Prostate gland (tissue), 2 donors: ENCODE measurements at regions not wholly inside any gene's neighbourhood (a gene's known extent, or its start where the extent isn't known, plus 50 kb on each side); places are given as distances from the start of the nearest gene placed in this dataset.

ENCODE experiments used
- DNase-seq: peaks from one replicate; pipeline ENCODE4 v3.0.0-alpha.2; 2019; ENCODE audit warnings: low spot score
- H3K27ac ChIP-seq, 2 donors: fragments of 200-600 bp; sonication (generic); 2 replicates each; pipeline ENCODE4 v1.5.1; 2017 to 2019
- H3K27me3 ChIP-seq: fragments of 200-600 bp; sonication (generic); replicated peaks from 2 replicates; pipeline ENCODE4 v1.5.1; 2019; ENCODE audit not compliant: insufficient read depth
- H3K36me3 ChIP-seq, 2 donors: fragments of 200-600 bp; sonication (generic); 1 replicate in 1 of 2; 2 replicates in 1 of 2; pipeline versions ENCODE4 v1.5.1 to v1.8.1; 2017 to 2019
- H3K4me1 ChIP-seq: fragments of 200-600 bp; sonication (generic); replicated peaks from 2 replicates; pipeline ENCODE4 v1.5.1; 2019
- H3K4me3 ChIP-seq, 2 donors: fragments of 200-600 bp; sonication (generic); 2 replicates each; pipeline ENCODE4 v1.5.1; 2017 to 2019
- H3K9me3 ChIP-seq: fragments of 200-600 bp; sonication (generic); 2 replicates; pipeline ENCODE4 v1.5.1; 2017
- POLR2A ChIP-seq: fragments of 450-650 bp; IDR thresholded peaks from one replicate; pipeline ENCODE4 v1.6.1; 2016; ENCODE audit warnings: antibody characterized with exemption, mild to moderate bottlenecking
- POLR2AphosphoS5 ChIP-seq: sonication (generic); formaldehyde crosslinking; IDR thresholded peaks from one replicate; pipeline ENCODE4 v1.6.1; 2017; ENCODE audit warnings: antibody characterized with exemption
- WGBS: methylation state at CpG from one replicate; pipeline ENCODE4 v1.1.5; 2018; 5-methylcytosine and 5-hydroxymethylcytosine counted together
- intact Hi-C: fragments of 100-400 bp; cut with DNase I; formaldehyde crosslinking; loops from one replicate; pipeline ENCODE4 v1.14.2; 2022
- TF ChIP-seq, protein P1 (sequence below), 4 experiments: fragments of 200-600 bp in 2 of 4; fragments of 450-650 bp in 2 of 4; sonication (generic) in 2 of 4; IDR thresholded peaks; 1 replicate in 3 of 4; 2 replicates in 1 of 4; pipeline ENCODE4 v1.5.1; 2016 to 2019; ENCODE audit warnings: antibody characterized with exemption in 4 of 4, mild to moderate bottlenecking in 2 of 4, moderate library complexity in 2 of 4

DNA sequence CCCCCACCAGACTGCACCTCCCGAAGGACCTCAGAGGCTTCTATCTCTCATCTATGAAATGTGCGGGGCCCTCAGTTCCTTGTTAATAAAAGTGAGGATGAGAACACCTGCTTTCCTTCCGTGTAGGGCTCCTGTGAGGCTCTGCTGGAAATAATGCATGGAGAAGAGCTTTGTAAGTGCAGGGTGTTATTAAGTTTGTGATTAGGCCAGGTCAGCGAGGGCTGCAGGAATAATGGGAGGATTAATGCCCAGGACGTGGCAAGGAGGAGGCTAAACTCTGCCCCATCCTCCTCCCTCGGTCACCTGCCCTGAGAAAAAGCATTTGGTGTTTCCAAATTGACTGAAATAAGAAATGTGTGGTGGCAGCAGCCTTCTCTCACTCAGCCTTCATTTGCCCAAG, 83.5 kb upstream of the HSPA9 start:
- H3K36me3 ChIP-seq: no peaks in the 10 kb centered on the region
- no peaks in the 10 kb centered on the region for H3K4me1 ChIP-seq
- no peak for DNase-seq
- WGBS: 87% methylated on average over 6 of the region's 6 CpGs
- no peak overlapping the region for H3K4me3 ChIP-seq
- TF ChIP-seq POLR2A (no peak), POLR2AphosphoS5 (no peak)
- TF ChIP-seq, protein P1, sequence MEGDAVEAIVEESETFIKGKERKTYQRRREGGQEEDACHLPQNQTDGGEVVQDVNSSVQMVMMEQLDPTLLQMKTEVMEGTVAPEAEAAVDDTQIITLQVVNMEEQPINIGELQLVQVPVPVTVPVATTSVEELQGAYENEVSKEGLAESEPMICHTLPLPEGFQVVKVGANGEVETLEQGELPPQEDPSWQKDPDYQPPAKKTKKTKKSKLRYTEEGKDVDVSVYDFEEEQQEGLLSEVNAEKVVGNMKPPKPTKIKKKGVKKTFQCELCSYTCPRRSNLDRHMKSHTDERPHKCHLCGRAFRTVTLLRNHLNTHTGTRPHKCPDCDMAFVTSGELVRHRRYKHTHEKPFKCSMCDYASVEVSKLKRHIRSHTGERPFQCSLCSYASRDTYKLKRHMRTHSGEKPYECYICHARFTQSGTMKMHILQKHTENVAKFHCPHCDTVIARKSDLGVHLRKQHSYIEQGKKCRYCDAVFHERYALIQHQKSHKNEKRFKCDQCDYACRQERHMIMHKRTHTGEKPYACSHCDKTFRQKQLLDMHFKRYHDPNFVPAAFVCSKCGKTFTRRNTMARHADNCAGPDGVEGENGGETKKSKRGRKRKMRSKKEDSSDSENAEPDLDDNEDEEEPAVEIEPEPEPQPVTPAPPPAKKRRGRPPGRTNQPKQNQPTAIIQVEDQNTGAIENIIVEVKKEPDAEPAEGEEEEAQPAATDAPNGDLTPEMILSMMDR (IDR thresholded peaks at IDR 0.05): no peak
- no peak overlapping the region for H3K27ac ChIP-seq
- intact Hi-C loops: no loop called here
- H3K27me3 ChIP-seq: no peaks in the 10 kb centered on the region
- H3K9me3 ChIP-seq: no peaks in the 10 kb centered on the region

DNA sequence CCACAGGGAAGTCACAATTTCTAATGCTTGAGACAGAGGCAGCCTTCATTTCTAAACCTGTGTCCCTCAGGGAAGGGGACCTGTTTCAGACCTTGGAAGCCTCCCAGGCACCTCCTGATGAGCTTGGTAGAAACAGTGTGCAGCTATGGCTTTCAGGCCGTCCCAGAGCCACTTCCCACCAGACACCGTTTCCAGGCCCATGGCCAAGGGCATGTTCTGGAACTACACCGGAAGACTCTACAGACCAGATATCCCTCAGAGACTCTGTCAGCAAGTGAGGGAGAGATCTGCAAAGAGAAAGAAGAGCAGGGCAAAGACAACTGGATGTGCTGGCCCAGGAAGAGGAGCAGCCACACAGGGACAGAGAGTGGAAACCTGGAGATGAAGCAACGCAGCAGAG, 82.2 kb upstream of the HSPA9 start:
- intact Hi-C loops: no loop called here
- no peak for TF ChIP-seq POLR2AphosphoS5
- no peak for TF ChIP-seq POLR2A
- TF ChIP-seq, protein P1 (IDR thresholded peaks at IDR 0.05): no peak
- H3K36me3 ChIP-seq: no peaks in the 10 kb centered on the region
- H3K4me3 ChIP-seq: no peak overlapping the region
- no peak for DNase-seq
- no peaks in the 10 kb centered on the region for H3K27me3 ChIP-seq
- H3K4me1 ChIP-seq: no peaks in the 10 kb centered on the region
- 85% methylated on average over 4 of the region's 4 CpGs for WGBS
- H3K9me3 ChIP-seq: no peaks in the 10 kb centered on the region
- H3K27ac ChIP-seq: no peak overlapping the region

DNA sequence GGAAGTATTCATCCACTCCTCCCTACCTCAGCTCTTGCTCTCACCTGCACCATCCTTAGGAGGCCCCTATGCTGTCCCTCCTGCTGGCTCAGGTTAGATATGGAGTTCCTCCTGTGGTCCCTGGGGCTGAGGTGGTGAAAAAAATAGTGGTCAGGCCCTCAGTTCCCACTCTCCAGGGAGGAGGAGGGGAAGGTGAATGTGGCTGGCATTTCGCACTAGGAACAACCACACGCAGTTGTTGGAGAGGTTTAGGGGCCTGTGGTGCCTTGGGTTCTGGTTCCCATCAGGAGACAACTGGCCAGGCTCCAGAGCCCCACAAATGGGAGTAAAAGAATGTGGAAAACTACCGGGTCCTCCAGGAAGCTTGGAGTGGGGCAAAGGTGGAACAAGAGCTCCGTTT, 81.7 kb upstream of the HSPA9 start:
- intact Hi-C loops: no loop called here
- WGBS: 91% methylated on average over 4 of the region's 4 CpGs
- no peaks in the 10 kb centered on the region for H3K9me3 ChIP-seq
- TF ChIP-seq POLR2AphosphoS5: no peak
- TF ChIP-seq POLR2A: no peak
- TF ChIP-seq, protein P1 (IDR thresholded peaks at IDR 0.05): no peak
- no peaks in the 10 kb centered on the region for H3K4me1 ChIP-seq
- no peak overlapping the region for H3K4me3 ChIP-seq
- DNase-seq: no peak
- no peaks in the 10 kb centered on the region for H3K27me3 ChIP-seq
- H3K27ac ChIP-seq: no peak overlapping the region
- H3K36me3 ChIP-seq: no peaks in the 10 kb centered on the region

DNA sequence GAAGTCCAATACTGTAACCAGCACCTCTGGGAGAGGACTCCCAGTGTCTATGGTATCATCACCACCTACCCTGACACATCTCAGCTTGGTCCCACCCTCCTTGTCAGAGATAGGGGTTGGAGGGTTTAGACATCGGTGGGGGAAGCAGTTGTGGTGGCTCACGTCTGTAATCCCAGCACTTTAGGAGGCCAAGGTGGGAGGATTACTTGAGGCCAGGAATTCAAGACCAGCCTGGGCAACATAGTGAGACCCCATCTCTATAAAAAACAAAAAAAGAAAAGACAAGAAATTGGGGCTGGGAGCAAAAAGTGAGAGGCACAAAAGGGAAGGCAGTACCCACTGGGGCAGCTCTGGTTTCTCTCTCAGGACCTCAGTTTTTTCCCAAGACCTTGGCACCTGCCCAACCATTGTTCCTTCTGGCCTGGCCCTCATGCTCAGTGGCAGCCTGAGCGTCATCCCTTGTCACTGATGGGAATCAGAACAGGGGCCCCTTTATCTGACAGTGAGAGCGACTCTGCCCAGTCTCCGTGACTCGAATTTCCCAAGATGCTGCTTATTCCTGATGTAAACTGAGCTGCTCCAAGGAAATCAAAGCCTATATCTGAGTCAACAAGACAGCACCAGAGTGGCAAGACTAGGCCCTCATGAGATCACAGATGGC, 80.5 kb upstream of the HSPA9 start:
- Histone ChIP-seq H3K4me3 (no peak overlapping the region), H3K4me1 (no peaks in the 10 kb centered on the region), H3K27me3 (no peaks in the 10 kb centered on the region), H3K36me3 (no peaks in the 10 kb centered on the region), H3K9me3 (no peaks in the 10 kb centered on the region), H3K27ac (no peak overlapping the region)
- intact Hi-C loops: no loop called here
- WGBS: 91% methylated on average over 6 of the region's 6 CpGs
- DNase-seq: no peak
- TF ChIP-seq POLR2A (no peak), POLR2AphosphoS5 (no peak)
- TF ChIP-seq, protein P1 (IDR thresholded peaks at IDR 0.05): no peak

DNA sequence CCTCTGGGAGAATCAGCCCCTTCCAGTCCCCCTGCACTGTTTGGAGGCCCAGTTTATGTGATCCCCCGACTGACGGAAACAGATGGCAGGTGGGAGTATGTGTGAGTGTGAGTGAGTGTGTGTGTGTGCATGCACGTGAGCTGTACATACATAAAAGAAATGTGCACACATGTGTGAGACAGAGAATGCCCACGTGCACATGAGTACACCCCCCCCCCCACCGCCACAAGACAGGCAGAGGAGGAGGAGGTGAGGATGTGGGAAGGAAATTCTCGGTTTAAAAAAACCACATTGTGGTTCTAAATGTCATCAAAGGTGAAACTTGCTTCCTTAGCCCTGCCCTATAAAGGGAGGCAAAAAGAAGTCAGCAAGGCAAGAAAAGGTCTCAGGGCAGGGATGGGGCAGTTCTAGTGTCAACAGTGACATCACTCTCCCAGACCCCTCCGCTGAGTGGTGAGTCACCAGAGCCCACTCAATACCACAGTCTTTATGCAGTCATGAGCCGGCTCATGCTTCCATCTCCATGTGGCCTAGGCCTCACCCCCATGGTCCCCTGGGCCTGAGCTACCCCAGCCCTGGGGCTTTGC, 79.2 kb upstream of the HSPA9 start:
- Histone ChIP-seq H3K27ac (no peak overlapping the region), H3K4me3 (no peak overlapping the region), H3K27me3 (no peaks in the 10 kb centered on the region), H3K36me3 (no peaks in the 10 kb centered on the region), H3K4me1 (no peaks in the 10 kb centered on the region), H3K9me3 (no peaks in the 10 kb centered on the region)
- no peak for TF ChIP-seq POLR2A
- intact Hi-C loops: no loop called here
- DNase-seq: no peak
- WGBS: 73% methylated on average over 8 of the region's 8 CpGs
